Esophagus squamous epithelium (tissue), 4 donors: ENCODE measurements at regions not wholly inside any gene's neighbourhood (a gene's known extent, or its start where the extent isn't known, plus 50 kb on each side); places are given as distances from the start of the nearest gene placed in this dataset.

Source experiments
- POLR2A ChIP-seq, 4 donors: fragments of 450-650 bp; IDR thresholded peaks; one replicate each; pipeline ENCODE4 v1.6.1; 2017; ENCODE audit warnings: antibody characterized with exemption in 4 of 4, mild to moderate bottlenecking in 4 of 4, moderate library complexity in 3 of 4
- TF ChIP-seq, protein P1 (sequence below), 6 experiments: fragments of 450-650 bp in 4 of 6; fragments of 200-600 bp in 2 of 6; sonication (generic) in 2 of 6; IDR thresholded peaks; one replicate each; pipeline ENCODE4 v1.5.1; 2016 to 2019; ENCODE audit warnings: antibody characterized with exemption in 6 of 6, mild to moderate bottlenecking in 4 of 6, moderate library complexity in 4 of 6

DNA sequence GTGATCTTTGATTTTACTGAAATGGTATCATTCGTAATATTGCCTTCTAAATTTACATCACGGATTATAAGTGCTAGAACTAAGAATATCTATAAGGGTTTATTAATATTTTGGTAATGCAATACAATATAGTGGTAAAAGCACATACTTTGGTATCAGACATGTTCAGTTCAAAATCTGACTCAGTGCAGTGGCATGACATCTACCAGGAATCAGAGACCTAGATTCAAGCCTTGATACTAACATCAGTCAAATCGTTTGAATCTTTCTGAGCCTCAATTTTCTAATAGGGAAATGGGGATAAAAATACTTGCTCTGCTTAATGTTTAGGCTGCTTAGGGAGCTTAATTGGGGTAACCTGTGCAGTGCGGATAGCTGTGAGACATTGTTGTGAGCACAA is 488.0 kb downstream of the BCKDHB start:
- TF ChIP-seq, protein P1, sequence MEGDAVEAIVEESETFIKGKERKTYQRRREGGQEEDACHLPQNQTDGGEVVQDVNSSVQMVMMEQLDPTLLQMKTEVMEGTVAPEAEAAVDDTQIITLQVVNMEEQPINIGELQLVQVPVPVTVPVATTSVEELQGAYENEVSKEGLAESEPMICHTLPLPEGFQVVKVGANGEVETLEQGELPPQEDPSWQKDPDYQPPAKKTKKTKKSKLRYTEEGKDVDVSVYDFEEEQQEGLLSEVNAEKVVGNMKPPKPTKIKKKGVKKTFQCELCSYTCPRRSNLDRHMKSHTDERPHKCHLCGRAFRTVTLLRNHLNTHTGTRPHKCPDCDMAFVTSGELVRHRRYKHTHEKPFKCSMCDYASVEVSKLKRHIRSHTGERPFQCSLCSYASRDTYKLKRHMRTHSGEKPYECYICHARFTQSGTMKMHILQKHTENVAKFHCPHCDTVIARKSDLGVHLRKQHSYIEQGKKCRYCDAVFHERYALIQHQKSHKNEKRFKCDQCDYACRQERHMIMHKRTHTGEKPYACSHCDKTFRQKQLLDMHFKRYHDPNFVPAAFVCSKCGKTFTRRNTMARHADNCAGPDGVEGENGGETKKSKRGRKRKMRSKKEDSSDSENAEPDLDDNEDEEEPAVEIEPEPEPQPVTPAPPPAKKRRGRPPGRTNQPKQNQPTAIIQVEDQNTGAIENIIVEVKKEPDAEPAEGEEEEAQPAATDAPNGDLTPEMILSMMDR (IDR thresholded peaks at IDR 0.05): no peak
- TF ChIP-seq POLR2A (IDR thresholded peaks at IDR 0.05): no peak
